LoVo (cell line): ENCODE measurements at regions not wholly inside any gene's neighbourhood (a gene's known extent, or its start where the extent isn't known, plus 50 kb on each side); places are given as distances from the start of the nearest gene placed in this dataset.
"Not testable (repeated sequence)": the region's sequence is repeated elsewhere in the genome, so short reads cannot be mapped to it uniquely, and the experiment has no call there.

ENCODE experiments used
- DNase-seq: peaks from one replicate; pipeline ENCODE4 v3.0.0-alpha.2; 2016; ENCODE audit warnings: low spot score

DNA sequence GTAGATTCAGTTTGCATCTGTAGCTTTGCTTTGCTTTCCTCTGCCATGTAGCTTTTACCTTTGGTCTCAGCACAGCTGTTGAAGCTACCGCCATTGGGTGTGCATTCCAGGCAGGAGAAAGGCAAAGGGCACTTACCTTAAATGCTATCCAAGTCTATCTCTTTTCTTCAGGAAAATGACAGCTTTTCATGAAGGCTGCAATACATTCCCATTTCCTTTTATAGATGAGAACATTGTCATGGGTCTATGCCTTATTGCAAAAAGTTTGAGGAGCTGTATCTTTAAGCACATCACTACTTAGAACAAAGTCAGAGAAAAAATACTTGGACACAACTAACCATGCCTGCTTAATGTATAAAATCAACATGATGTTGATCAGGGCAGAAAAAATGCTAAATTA is 266.8 kb downstream of the DOK5 start:
- DNase-seq: no peak

DNA sequence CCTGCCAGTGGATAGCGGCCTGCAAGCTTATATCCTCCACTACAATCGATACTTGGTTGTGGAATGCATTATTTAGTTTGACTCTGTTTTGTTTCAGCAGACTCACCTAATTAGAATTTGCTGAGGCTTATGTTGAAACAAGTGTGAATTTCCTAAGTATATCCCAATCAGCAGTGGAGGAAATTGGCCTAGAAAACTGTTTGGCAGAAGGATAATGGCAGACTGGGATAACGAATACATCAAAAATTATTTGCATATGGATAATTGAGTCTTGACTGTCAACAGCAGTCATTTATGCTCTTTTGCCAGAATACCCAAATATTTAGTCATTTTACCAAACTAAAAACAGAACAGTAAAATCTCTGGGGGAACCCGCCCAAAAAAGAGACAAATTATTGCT is 261.0 kb downstream of the DOK5 start:
- no peak for DNase-seq

DNA sequence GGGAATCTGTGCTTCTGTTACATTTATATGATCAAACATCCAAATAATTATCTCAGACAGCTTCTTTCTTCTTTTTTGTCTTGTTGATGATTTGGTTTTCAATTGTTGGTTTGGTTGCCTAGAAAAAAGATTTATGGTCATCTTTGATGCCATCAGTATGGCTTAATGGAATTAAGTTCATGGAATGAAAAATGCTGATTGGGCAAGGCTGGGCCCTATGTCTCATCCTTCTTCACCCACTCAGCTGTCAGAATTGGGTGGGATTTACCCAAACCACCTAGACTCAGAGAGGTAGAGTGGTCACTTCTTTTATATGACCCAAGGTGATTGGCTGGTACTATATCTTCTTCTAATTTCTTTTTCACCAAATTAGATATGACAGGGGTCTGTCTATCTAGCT is 258.3 kb downstream of the DOK5 start:
- no peak for DNase-seq

DNA sequence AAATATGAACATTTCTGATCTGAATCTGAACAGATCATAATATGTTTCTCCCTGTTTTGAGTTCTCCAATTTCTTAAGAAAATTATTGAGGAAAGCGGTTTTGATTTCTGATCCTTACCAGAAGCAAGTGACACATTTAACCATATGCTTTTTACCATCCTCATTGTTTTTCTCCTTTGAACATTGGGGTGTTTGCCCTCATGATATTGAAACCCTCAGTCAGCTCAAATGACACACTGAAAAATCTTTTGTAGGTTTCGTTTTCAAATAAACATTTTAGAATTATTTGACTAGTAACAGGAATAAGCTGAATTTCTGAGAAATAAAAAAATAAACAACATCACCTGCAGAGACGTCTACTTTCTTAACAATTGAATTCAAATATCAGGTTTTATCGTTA is 252.1 kb downstream of the DOK5 start:
- DNase-seq: no peak

DNA sequence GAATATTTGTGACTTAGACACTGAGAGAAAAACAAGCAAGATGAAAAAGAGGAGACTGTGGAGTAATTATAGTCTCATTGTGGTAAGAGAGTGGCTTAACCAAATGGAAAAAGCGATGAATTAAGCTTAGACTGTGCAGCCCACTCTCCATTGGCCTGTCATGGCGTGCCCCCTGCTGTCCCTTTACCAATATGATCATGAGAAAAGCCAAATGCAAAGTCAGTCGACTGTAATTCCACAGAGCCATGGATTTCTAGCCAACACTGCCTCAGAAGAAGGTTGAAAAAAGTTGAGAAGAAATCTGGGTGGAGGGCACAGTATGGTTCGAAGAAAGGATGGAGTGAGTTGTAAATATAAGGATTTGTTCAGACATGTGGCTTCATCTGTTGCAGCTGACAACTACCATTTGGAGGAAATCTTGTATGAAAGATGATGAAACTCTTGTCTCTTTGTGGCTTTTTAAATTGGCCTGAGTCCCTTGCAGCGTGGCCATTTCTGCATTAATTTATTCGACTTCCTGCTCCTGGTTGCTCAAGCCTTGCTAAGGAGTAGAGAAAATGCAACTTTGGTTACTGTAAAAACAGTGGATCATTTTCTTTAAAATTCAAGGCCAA is 251.4 kb downstream of the DOK5 start:
- DNase-seq: no peak

DNA sequence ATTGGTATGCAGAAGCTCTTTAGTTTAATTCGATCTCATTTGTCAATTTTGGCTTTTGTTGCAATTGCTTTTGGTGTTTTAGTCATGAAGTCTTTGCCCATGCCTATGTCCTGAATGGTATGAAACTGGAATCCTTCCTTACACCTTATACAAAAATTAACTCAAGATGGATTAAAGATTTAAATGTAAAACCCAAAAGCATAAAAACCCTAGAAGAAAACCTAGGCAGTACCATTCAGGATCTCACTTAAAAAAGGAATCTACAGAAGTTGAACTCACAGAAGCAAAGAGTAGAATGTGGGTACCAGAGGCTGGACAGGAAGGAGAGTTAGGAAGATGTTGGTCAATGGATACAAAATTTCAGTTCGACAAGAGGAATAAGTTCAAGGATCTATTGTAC is 249.9 kb downstream of the DOK5 start:
- not testable (repeated sequence) for DNase-seq

DNA sequence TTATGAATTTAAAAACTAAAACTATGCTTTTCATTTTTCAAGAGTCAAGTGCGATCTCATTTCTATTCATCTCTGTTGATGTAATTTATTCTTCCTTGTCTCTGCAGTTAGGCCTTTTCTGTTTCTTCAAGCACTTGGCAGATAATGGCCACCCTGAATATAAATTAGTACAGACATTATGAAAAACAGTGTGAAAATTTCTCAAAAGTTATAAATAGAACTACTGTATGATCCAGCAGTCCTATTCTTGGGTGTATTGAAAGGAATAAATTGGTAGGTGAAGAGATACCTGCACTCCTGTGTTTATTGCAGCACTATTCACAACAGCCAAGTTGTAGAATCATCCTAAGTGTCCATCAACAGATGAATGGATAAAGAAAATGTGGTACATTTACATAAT is 248.3 kb downstream of the DOK5 start:
- no peak for DNase-seq

DNA sequence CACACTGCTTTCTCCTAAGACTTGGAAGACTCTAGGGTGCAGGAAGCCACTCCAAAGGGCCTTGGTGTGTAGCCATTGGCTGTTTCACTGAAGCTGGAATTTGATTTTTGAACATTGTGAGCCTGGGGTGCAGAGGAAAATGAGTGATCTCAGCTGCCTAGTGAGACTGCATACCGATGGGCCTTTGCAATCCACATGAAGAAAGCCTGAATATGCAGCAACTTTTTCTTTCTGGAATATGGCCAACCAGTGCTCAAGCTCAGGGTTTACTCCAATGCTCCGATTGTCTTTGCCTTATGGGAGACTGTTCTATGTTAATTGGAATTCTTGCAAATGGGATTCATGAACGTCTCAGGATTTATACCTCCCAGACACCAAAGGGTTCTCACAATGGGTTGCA is 242.6 kb downstream of the DOK5 start:
- DNase-seq: no peak

DNA sequence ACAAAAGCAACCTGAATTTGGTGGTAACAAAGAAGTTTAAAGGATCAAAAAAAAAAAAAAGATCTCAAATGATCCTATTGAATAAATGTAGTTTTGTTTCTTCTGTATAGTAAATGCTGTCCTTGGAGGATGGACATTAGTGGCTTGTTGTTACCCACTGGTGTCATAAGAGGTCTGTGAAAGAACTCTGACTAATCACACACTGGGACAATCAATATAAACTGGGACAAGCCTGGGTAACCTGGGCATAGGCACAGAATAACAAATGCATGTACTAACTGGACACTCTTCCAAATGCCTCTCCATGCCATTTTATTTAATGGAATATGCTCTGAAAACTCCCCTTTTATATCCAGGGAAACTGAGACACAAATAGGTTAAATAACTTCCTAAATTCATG is 241.4 kb downstream of the DOK5 start:
- DNase-seq: no peak

DNA sequence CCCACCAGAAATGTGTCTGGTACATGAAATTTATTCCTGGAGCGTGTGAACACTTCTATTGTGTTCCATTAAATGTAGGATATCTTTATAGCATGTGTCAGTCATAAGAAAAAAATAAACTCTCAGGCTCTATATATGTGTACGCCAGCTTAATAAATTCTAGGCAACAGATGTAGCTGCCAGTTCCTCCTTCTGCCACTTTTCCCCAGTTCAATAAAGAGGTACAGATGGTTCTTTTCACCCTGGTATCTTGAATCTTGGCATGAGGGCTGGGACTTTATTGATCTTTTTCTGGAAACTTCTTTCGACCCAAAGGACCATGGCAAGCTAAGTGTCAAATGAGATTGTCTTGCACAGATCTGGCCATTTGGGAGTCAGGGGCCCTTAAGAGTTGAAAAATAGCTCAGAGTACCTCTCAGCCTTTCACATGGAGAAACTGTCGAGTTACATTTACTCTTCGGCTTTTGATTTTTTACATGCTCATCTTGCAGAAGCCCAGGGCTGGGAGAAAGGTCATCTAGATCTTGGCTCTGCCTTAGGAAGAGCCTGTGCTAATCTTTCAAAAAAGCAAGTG is 240.9 kb downstream of the DOK5 start:
- no peak for DNase-seq

DNA sequence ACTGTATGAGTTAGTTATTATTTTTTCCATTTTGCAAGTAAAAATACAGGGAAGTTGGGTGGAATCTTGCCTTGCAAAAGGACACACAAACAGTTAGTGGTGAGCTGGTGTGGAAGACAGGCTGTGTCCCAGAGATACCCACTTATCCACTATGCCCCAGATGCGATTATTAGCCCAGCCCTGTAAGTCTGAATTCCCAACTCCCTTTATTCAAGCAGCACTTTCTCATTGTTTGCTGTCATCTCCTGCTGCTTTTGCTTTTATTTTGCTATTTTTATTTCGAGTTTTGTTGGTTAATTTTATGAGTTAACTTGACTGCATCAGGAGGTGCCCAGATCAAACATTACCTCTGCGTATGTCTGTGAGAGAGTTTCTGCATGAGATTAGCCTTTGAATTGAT is 239.4 kb downstream of the DOK5 start:
- no peak for DNase-seq

DNA sequence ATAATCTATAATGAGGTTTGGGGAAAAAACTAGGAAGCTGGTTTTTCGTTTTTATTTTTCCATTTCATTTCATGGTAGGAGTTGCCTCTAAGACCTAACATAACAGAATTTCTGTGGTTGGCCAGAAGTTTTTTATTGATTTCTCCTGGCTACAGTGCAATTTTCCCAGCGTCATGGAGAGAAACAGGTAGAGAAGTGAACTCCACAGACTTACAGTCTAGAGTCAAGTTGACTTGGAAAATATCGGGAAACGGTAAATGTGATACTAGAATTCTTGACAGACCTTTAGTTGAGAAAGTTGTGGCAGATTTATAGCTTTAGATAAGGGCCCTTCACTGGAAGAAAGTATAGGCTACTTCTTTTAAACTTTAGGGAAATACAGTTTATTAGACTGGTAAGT is 238.3 kb downstream of the DOK5 start:
- DNase-seq: no peak

DNA sequence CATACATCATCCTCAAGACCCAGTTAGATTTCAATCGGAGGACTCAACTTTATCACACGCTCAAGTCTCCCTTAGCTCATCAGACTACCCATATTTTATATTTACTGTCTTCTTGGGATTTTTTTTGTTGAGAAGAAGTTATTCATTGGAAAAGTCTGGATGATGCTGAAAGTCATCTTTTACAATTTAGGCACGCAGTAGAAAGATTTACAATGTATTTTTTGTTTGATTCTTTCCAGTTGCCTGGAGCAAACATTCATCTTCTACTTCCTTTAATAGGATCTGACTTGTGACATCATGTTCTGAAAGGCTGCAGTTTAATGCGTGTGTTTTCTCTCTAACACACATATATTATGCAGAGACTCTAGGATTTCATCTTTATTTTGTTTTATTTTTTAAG is 235.7 kb downstream of the DOK5 start:
- no peak for DNase-seq

DNA sequence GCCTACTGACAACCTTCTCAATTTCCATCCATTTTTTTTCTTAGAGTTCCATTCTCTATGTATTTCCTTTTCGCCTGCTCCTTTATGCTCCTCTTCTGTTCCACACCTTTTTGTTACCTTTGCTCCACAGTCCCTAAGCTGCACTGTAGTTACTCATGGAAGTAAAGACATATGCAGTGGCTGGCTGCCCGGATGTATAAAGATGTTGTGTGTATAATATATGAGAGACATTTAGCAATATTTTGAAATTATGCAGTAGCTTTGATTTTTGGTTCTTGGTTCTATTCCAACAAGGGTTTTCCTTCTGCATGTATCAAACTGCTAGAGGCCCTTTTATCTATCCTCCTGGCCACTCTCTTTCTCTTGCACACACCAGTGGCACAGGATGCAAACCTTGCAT is 234.9 kb downstream of the DOK5 start:
- DNase-seq: no peak

DNA sequence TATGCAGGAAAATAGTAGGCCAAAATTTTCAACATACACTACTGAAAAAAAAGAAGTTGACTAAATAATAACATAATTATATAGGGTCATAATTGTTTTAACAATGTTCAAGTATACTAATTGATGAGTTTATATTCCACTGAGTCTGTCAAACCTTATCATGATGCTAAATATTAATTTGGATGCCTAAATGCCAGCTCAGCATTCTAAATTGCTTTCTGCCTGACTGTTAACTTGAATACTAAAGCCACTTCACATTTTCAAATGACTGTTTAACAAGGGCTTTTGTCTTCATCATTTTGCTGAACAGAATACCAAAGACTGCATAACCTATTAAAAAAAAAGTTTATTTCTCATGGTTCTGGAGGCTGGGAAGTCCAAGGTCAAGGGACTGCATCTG is 232.8 kb downstream of the DOK5 start:
- DNase-seq: no peak

DNA sequence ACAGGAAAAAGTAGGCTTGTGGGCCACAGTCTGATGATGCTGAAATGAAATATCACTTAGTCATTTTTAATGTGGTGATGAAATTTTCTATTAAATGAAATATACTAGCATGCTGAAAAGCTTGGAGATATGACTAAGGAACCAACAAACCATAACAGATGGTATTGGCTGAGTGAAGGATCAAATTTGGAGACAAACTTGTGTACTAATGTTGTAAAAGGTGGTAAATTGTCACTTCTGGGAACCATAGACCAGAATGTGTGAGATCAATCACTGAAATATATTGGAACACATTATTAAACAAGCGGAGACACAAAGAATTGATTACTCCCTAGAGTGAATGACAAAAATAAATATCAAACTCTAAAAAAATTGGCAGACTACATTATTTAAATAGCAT is 232.4 kb downstream of the DOK5 start:
- no peak for DNase-seq

DNA sequence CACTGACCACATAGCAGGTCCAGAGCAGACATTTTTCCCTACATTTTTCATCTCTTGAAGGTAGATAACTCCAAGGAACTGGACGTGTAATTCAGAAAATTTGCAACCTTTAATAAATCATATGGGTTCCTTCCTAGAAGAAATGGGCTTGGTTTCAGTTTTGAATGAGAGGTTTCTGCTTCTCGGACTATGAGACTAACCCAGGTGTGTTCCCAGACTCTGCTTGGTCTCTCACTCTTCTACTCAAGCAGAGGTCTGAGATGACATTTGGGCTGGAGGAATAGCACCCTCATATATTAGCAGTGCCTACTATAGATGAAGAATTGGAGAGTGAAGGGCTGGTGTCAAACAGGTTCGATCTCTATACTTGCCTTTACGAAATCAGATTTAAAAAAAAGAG is 231.2 kb downstream of the DOK5 start:
- DNase-seq: no peak

DNA sequence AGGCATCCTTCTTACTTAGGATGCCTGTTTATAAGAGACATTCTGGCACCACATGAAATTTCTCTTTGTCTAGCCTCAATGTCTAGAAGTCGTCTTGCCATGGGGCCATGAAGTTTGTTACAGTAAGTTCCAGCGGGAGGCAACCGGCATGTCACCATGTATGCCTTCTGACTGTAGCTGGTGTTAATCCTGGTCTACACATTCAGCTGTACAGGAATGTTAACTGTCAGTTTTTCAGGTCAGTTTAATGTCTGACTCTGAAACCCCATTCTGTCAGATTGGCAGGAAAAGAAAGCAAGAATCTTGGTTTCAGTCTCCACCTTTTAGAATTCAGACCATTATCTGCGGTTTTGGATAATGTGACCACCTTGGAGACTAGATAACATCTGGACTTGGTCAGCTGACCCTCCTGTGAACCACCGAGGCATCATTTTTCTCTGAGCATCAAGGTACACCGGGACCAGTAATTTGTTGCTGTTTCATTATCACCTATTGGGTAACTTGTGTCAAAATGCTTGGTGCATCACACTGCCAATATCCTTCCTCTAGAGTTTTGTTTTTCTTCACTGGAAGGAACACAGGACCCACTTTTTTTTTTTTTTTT is 228.7 kb downstream of the DOK5 start:
- no peak for DNase-seq
